ENCODE measurements at regions not wholly inside any gene's neighbourhood (a gene's known extent, or its start where the extent isn't known, plus 50 kb on each side); places are given as distances from the start of the nearest gene placed in this dataset.
A peak's percentile ranks its signal among the peaks of the same experiment; 100 is the strongest.

DNA sequence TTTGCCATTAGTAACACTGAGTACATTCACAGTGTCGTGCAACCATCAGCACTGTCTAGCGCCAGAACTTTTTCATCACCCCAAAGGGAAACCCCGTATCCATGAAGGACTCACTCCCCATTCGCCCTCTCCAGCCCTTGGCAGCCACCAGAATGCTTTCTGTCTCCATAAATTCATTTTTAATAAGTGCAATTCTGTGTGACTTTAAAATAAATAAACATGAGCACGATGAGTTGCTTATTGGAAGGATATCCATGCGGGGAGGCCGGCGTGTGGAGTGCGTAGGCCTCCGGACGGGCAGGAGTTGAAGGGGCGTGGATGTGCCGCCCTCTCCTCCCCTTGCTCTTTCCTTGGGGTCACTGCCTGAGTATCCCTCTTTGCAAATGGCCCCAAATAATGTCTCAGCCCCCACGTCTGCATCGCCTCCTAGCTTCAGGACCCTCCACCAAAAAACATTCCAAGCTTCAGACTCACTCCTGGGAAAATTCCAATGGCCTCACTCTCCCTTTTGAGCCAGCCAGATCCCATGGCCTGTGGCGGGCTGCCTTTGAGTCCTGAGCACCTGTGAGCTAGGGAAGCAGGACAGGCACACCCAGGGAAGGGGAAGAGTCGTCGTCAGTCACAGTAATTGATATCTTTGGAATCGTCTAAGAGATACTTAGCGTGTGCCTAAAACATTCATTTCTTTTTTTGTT is 306.3 kb downstream of the SEC14L1 start:
- TF ChIP-seq, protein P1, sequence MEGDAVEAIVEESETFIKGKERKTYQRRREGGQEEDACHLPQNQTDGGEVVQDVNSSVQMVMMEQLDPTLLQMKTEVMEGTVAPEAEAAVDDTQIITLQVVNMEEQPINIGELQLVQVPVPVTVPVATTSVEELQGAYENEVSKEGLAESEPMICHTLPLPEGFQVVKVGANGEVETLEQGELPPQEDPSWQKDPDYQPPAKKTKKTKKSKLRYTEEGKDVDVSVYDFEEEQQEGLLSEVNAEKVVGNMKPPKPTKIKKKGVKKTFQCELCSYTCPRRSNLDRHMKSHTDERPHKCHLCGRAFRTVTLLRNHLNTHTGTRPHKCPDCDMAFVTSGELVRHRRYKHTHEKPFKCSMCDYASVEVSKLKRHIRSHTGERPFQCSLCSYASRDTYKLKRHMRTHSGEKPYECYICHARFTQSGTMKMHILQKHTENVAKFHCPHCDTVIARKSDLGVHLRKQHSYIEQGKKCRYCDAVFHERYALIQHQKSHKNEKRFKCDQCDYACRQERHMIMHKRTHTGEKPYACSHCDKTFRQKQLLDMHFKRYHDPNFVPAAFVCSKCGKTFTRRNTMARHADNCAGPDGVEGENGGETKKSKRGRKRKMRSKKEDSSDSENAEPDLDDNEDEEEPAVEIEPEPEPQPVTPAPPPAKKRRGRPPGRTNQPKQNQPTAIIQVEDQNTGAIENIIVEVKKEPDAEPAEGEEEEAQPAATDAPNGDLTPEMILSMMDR (IDR thresholded peaks at IDR 0.05; ENCODE audit: extremely low read depth, insufficient read depth, missing control alignments): no peak
- in situ Hi-C loops (cut with MboI; ENCODE audit: low pct_unique_long_range_greater_than_20kb, low sequenced_read_pairs, unreplicated experiment): no loop called here
- no peak for DNase-seq (ENCODE audit: low spot score)

DNA sequence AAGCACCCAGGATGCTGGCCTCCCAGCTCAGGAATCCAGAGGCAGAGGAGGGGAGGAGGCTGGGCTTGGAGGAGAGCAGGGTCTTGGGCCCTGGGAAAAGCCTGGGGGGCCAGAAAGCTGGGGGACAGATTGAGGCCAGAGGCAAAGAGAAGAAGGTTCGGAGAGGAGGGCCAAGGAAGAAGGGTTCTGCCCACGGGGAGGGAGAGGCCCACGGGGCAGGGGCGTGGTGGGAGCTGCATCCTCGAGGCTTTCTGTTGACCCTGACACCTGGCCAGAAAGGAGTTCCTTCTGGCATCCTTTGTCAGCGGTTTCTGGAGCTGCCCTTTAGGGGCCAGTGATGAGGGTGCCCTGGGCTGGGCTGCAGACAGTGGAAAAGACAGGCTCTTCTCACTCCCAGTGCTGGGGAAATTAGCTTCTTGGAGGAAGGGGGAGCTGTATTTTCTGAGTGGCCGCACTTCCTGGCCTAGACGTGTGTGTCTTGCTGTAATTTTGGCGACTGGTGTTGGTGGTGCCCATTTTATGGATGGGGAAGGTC is 308.7 kb downstream of the SEC14L1 start:
- TF ChIP-seq, protein P1 (IDR thresholded peaks at IDR 0.05; ENCODE audit: extremely low read depth, insufficient read depth, missing control alignments): no peak
- in situ Hi-C loops (cut with MboI; ENCODE audit: low pct_unique_long_range_greater_than_20kb, low sequenced_read_pairs, unreplicated experiment): no loop called here
- no peak for DNase-seq (ENCODE audit: low spot score)

DNA sequence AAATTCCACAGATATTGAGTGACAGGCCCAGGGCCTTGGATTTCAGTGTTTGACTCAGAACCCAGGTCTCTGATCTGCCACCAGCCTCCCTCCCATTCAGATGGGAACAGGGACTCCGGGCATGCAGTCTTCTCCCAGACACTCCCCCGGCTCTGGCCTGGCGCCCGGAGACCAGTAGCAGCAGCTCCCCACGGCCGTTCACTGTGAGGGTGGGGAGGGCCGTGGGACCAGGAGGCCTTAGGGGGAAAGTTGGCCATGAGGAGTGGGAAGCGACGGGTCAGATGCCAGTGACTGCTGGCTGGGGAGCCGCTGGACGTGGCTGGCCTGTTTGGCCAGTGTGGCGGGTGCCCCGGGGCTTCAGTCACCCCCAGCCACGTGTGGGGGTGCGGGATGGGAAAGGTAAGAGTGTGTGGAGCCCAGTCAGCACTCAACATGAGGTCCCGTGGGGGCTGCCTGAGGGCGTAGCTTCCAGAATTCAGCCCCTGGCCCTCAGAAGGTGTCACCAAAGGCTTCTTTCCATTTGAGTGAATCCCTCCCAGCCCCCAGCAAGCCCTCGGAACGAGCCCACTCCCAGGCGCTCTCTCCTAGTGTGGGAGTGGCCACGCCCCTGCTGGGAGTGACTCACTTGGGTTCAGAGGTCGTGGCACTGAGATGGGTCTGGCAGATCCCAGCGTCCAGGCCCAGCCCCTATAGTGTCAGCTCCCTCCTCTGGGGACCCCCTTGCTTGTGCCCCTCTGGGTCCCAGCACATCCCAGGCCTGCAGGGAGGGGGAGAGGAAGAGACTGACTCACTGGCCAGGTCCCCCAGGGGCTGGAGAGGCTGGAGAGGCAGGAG is 309.4 kb downstream of the SEC14L1 start:
- TF ChIP-seq, protein P1 (IDR thresholded peaks at IDR 0.05; ENCODE audit: extremely low read depth, insufficient read depth, missing control alignments): no peak
- in situ Hi-C loops (cut with MboI; ENCODE audit: low pct_unique_long_range_greater_than_20kb, low sequenced_read_pairs, unreplicated experiment): no loop called here
- no peak for DNase-seq (ENCODE audit: low spot score)

DNA sequence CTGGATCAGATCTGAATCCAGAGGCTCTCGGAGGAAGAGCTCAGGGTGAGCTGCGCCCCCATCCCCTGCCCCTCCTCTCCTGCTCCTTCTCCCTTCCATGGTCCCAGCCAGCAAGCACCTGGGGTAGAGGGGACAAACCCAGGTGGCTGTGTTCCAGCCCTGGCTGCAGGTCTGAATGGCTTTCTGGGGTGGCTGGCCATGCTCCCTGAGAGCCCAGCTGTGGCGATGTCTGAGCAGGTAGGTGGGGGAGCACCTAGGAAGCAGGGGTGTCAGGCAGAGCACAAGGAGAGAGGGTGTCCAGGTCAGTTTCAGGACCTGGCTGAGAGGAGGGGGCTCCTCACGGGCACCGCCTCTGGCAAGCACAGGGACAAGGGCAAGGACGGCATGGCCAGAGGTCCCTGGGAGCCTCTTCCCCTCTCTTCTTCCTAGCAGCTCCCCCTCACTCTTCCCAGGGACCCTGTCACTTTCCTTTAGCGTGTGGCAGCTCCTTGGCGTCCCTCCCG is 310.0 kb downstream of the SEC14L1 start:
- TF ChIP-seq, protein P1 (IDR thresholded peaks at IDR 0.05; ENCODE audit: extremely low read depth, insufficient read depth, missing control alignments): no peak
- in situ Hi-C loops (cut with MboI; ENCODE audit: low pct_unique_long_range_greater_than_20kb, low sequenced_read_pairs, unreplicated experiment): no loop called here
- no peak for DNase-seq (ENCODE audit: low spot score)

DNA sequence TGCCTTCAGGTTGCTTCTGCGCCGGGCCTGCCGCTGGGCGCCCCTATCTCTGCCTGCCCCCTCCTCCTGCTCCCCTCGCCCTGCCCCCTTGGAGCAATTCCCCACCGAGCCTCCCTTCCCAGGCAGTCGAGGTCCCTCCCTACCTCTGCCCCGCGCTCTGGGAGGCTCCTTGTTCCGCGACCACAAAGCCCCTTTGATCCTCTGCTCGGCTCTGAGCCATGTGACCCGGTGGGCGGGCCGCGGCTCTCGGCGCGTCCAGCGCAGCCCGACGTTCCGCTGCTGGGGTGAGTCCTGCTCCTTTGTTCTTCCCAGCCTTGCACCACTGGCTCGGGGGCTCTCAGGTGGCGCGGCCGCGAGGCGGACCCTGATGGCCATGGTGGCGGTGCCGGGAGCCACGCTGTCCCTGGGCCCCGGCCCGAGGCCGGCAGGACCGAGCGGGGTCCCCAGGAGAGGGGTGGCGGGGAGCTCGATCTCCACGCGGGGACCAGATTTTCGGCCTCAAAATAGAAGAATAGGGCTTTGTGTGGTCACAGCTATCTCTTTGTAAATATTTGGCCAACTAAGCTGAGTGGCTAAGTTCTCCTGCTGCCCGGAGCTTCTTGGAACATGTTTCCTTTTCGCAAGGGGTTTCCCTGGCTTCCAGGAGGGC is 310.6 kb downstream of the SEC14L1 start:
- peak; percentile 74 for DNase-seq (ENCODE audit: low spot score)
- TF ChIP-seq, protein P1 (IDR thresholded peaks at IDR 0.05; ENCODE audit: extremely low read depth, insufficient read depth, missing control alignments): no peak
- in situ Hi-C loops (cut with MboI; ENCODE audit: low pct_unique_long_range_greater_than_20kb, low sequenced_read_pairs, unreplicated experiment): no loop called here

Measured in GM13977 (cell line).